Activated CD4-positive, alpha-beta T cell treated with anti-CD3 and anti-CD28 coated beads for 48 hours (primary cell): ENCODE measurements at regions not wholly inside any gene's neighbourhood (a gene's known extent, or its start where the extent isn't known, plus 50 kb on each side); places are given as distances from the start of the nearest gene placed in this dataset.
"Not testable (repeated sequence)": the region's sequence is repeated elsewhere in the genome, so short reads cannot be mapped to it uniquely, and the experiment has no call there.

Experiments used
- DNase-seq: peaks from one replicate; pipeline ENCODE4 v3.0.0-alpha.2; 2020

- no peak for DNase-seq
Measured at GRCh38 chr5:158477214-158477613, 618.3 kb upstream of the CLINT1 start.

DNA sequence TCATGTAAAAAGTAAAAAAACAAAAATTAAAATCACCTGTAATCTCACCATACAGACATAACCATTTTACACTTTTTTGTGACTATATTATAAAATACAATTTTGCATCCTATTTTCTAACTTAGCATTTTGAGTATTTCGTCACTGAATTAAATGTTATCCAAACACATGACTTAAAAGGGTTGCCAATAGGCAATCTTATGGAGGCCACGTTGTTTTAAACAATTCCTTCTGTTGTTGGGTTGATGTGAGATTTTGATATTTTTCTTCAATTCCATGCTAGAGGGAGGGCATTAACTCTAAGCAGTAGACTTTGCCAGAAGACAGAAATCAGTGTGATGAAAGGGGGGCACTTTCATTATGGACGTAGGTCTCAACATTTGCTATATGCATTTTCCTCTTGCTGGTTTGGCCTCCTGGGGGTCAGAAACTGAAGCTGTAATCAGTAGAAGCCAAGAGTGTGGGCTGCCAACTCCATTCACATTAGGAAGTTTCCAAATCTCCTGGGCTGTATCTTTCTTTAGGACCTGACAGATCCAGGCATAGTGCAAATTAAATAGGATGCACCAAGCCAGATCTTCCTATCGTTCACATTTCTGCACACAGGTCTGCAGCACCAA, 614.2 kb upstream of the CLINT1 start:
- no peak for DNase-seq

- DNase-seq = no peak
Measured at GRCh38 chr5:158471535-158471924, 612.6 kb upstream of the CLINT1 start.

DNA sequence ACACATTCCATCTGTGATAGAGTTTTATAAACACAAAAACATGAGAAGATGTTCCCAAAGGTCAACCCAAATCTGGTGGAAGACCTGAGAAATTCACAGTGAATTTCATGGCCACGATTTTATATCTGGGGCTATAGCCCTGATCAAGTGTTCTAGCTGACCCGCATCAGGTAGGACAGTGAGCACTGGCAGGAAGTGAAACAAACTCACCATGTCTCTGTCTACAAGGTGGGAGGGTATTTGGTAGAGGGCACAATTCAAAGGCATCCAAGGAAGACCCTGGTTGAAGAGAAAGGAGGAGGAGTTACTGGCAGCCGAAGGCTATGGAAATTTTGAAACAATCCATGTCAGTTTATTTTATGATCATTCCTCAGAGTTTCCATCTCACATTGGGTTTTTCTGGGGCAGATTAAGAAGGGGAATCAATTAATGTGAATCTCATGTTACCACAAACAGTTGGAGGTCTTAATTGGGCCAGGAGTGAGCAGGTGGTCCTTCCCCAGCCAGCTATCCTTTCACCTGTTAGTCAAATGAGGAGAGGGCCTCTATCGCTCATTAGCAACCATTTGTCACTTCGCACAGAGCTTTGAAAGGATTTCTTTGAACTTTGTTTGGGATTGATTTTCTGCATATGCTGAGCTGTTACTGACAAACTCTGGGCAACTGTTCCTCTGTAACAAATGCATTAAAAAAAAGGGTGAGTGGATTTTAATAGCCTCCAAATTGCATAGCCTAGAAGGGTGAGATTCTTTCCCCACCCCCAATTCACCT, 612.0 kb upstream of the CLINT1 start:
- DNase-seq = no peak

DNA sequence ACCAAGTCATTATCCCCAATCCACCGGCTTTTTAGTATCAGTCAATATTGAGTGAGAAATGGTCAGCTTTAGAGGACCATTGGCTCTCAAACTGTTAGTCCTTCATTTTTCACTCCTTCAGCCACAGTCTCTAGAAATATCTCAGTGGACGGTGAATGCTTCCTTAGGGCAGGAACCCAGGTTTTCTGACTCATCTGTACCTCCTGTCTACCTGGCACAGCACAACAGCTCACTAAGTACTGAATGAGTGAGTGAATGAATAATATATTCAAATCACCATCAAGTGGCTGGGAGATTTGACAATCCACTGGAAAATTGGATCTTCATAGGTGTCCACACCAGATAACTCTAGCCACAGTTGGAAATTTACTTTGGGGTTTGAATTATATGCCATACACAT, 609.5 kb upstream of the CLINT1 start:
- DNase-seq = no peak

DNA sequence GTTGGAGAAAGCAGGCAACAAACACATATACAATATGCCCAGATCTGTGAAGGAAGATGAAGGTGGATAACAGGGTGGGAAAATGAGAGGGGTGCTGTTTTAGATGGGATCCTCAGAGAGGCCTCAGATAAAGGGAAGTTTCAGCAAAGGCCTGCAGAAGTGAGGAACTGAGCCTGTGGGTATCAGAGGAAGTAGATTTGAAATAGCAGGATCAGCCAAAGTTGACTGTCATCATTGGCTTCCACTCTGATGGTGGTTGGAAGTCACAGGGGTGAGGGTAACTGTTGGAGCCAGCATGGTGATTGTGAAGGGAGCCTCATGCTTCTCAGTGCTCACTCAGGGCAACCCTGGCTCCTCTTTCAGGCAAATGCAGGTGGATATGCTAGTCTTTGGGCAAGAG, 607.2 kb upstream of the CLINT1 start:
- no peak for DNase-seq

GRCh38 chr5:158465086-158465972, 606.4 kb upstream of the CLINT1 start:
- no peak for DNase-seq

- no peak for DNase-seq
Measured at GRCh38 chr5:158464383-158464782, 605.4 kb upstream of the CLINT1 start.

DNA sequence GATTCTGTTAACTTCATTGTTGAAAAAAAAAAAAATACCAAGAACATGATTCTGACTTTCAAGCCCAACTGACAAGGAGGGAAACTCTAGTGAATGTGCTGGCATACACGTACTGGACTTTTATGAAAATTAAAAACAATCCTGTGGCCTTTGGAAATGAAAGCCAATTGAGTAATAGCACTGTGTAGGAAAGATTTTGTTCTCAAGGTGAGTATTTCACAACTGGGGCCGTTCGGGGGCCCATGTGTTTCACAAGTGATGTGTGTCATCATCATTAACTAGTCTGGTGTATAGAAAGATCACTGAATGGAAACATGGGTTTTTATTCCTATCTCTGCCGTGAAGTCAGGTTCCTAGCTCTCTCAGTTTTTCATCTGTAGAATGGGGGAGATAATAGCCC, 605.0 kb upstream of the CLINT1 start:
- DNase-seq = peak; percentile 59

DNA sequence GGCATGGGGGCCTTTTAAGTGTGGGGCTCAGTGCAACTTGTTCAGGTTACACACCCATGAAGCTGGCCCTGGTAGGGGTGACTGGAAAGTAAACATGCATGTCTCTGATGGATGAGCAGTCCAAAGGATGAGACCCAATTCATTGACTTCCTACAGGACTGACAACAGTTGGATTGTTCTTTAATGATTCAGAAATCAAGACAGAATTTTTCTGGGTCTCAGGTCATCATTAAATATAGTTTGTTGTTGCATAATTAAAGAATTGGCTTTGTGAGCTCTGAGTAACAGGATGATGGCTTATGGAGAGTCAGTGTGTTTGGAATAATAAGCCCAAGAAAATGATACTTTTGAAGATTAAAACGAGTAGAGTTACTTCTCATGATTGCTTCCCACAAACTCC, 604.2 kb upstream of the CLINT1 start:
- no peak for DNase-seq

GRCh38 chr5:158462349-158463114, 603.6 kb upstream of the CLINT1 start:
- no peak for DNase-seq

GRCh38 chr5:158461240-158461854, 602.4 kb upstream of the CLINT1 start:
- no peak for DNase-seq

DNA sequence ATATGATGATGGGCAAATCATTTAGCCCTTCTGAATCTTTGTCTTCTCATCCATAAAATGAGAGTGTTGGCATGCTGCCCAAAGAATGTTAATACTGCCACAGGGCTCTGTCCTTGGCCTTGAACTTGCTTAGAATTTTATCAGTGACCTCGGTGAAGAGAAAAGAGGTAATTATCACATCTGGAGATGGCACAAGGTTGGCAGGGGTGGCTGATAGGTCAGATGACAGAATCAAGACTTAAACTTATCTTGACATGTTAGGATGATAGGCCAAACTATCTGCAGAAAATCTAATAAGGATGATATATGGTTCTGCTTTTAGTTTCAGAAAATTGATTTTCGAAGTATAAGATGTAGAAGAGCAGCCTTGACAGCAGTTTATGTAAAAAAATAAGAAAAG, 599.1 kb upstream of the CLINT1 start:
- no peak for DNase-seq

GRCh38 chr5:158456756-158457155, 597.8 kb upstream of the CLINT1 start:
- DNase-seq = peak; percentile 22

- no peak for DNase-seq
Measured at GRCh38 chr5:158456241-158456640, 597.3 kb upstream of the CLINT1 start.

- DNase-seq = no peak
Measured at GRCh38 chr5:158451993-158452672, 593.2 kb upstream of the CLINT1 start.

DNA sequence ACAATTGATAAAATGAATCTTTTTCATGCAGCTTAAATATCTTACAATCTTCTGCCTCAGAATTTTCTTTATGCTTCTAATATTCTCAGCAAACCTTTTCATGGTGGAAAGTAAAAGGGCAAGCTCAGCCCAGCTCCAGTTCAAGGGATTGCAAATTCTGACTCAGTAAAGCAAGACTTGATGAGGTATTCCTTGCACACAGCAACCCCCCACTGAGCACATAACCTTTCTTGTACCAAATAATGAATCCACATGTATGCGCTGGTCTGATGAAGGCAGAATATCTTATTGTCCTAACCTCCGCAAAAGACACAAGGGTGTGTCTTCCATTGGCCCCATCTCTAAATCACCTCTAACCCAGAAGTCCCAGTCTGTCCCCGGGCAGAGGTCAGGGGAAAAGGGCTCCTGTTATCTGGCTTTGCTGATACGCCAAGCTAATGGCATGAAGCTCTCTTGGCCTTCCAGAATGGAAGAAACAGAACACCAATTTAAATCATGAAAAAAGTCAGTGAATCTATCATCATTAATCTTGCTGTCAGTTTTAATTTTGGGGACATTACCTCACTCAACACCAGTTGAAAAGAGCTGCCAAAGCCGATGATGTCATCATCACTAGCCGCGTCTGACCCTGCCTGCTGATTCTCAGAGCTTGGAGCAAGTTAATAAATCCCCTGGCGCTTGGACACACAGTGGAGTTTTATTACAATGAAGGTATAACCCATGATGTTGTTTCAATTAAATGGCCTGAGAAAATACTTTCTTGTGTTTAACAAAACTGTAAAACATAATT, 592.5 kb upstream of the CLINT1 start:
- no peak for DNase-seq

- no peak for DNase-seq
Measured at GRCh38 chr5:158450751-158451171, 591.8 kb upstream of the CLINT1 start.

- not testable (repeated sequence) for DNase-seq
Measured at GRCh38 chr5:158446761-158447160, 587.8 kb upstream of the CLINT1 start.

DNA sequence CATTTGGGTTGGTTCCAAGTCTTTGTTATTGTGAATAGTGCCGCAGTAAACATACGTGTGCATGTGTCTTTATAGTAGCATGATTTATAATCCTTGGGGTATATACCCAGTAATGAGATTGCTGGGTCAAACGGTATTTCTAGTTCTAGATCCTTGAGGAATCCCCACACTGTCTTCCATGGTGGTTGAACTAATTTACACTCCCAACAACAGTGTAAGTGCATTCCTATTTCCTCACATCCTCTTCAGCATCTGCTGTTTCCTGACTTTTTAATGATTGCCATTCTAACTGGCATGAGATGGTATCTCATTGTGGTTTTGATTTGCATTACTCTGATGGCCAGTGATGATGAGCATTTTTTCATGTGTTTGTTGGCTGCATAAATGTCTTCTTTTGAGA, 580.3 kb upstream of the CLINT1 start:
- DNase-seq = not testable (repeated sequence)
